Right lobe of liver (tissue), 4 donors: ENCODE measurements at regions not wholly inside any gene's neighbourhood (a gene's known extent, or its start where the extent isn't known, plus 50 kb on each side); places are given as distances from the start of the nearest gene placed in this dataset.

ENCODE experiments used
- CTCF ChIP-seq, 4 donors: fragments of 200-600 bp in 3 of 4; fragments of 450-650 bp in 1 of 4; IDR thresholded peaks; one replicate each; pipeline versions ENCODE4 v1.5.1 to v1.8.0; 2016 to 2022; ENCODE audit warnings: antibody characterized with exemption in 4 of 4, mild to moderate bottlenecking in 2 of 4
- POLR2A ChIP-seq: fragments of 450-650 bp; IDR thresholded peaks from one replicate; pipeline ENCODE4 v1.6.1; 2017; ENCODE audit warnings: antibody characterized with exemption, mild to moderate bottlenecking
- donor health status: DM: no; HTN: no; CAD: no.
- donor health status: DM: no; HTN: no; CAD: no.
- donor health status: DM: no; HTN: yes; CAD: no.

GRCh38 chr4:106746451-106746850, 289.7 kb downstream of the DKK2 start:
- TF ChIP-seq POLR2A = no peak
- TF ChIP-seq CTCF (IDR thresholded peaks at IDR 0.05) = no peak
